HCT116 (cell line): ENCODE measurements at regions not wholly inside any gene's neighbourhood (a gene's known extent, or its start where the extent isn't known, plus 50 kb on each side); places are given as distances from the start of the nearest gene placed in this dataset.

Experiments used
- ATAC-seq: fragments of 200-7000 bp; cut with Tn5 transposase; 2 replicates; pipeline ENCODE4 v1.9.1; 2020; ENCODE audit warnings: mild to moderate bottlenecking, moderate library complexity
- BruUV-seq: library from RNA; stranded (reverse); fragments of 400-500 nt; replicated peaks from 2 replicates; lab custom pipeline; 2021; lab: Mats Ljungman, UMichigan
- CTCF ChIA-PET: fragments of 300-600 bp; sonication (Branson Sonifier 250); formaldehyde crosslinking; loops from one replicate; lab custom pipeline; 2021; ENCODE audit warnings: antibody characterized with exemption; lab: Charles Lee
- POLR2A ChIA-PET: fragments of 300-600, 350-600 bp; sonication (Branson Sonifier 250); formaldehyde crosslinking; loops from one replicate; lab custom pipeline; 2021; ENCODE audit warnings: antibody characterized with exemption; lab: Charles Lee
- RAD21 ChIA-PET, 2 experiments: fragments of 300-600 bp; sonication (Branson Sonifier 250); formaldehyde crosslinking; loops; one replicate each; lab custom pipeline; 2023; ENCODE audit warnings: low total read pairs in 2 of 2; ENCODE audit not compliant: uncharacterized antibody in 2 of 2, unreplicated experiment in 2 of 2, low non-redundant PET in 1 of 2; lab: Charles Lee
- DNase-seq: peaks from one replicate; pipeline ENCODE4 v3.0.0-alpha.2; 2010; ENCODE audit warnings: low read depth, low spot score
- H2AFZ ChIP-seq: fragments of 200-600 bp; shearing (Covaris generic), sonication (generic); 2 replicates; pipeline ENCODE4 v1.6.1; 2017; ENCODE audit warnings: low read depth, mixed run types, mixed read lengths, antibody characterized with exemption, low read length; ENCODE audit not compliant: poor library complexity, severe bottlenecking
- H3K27ac ChIP-seq: 2 replicates; pipeline ENCODE4 v1.5.1; 2012; ENCODE audit warnings: low read depth, low read length
- H3K27me3 ChIP-seq: fragments of 200-600 bp; sonication (generic); 2 replicates; pipeline ENCODE4 v1.6.1; 2016; ENCODE audit warnings: mixed run types, low read length, mixed read lengths; ENCODE audit not compliant: insufficient read depth
- H3K36me3 ChIP-seq, 2 experiments: fragments of 200-500 bp in 1 of 2; fragments of 200-600 bp in 1 of 2; sonication (Bioruptor generic) in 1 of 2; sonication (generic) in 1 of 2; 2 replicates each; pipeline versions ENCODE4 v1.5.1 to v1.6.1; 2014 to 2016; ENCODE audit warnings: low read length in 2 of 2, inconsistent platforms in 1 of 2, mixed read lengths in 1 of 2, mixed run types in 1 of 2; ENCODE audit not compliant: insufficient read depth in 2 of 2, control insufficient read depth in 1 of 2
- H3K4me1 ChIP-seq, 2 experiments: fragments of 200-600 bp in 1 of 2; sonication (generic) in 1 of 2; 2 replicates each; pipeline versions ENCODE4 v1.5.1 to v1.6.1; 2012 to 2017; ENCODE audit warnings: low read length in 2 of 2, inconsistent platforms in 1 of 2, mild to moderate bottlenecking in 1 of 2, mixed read lengths in 1 of 2, mixed run types in 1 of 2, moderate library complexity in 1 of 2; ENCODE audit not compliant: insufficient read depth in 2 of 2, control insufficient read depth in 1 of 2
- H3K4me2 ChIP-seq: fragments of 200-600 bp; sonication (generic); 2 replicates; pipeline ENCODE4 v1.6.1; 2017; ENCODE audit warnings: mixed run types, low read length, mixed read lengths
- H3K4me3 ChIP-seq, 2 experiments: fragments of 200-600 bp in 1 of 2; sonication (generic) in 1 of 2; replicated peaks in 1 of 2; 2 replicates each; pipeline ENCODE4 v1.5.1; 2011 to 2016; ENCODE audit warnings: low read length in 2 of 2, control low read depth in 1 of 2, low read depth in 1 of 2, mild to moderate bottlenecking in 1 of 2, mixed read lengths in 1 of 2, mixed run types in 1 of 2
- H3K79me2 ChIP-seq: fragments of 200-600 bp; sonication (generic); 2 replicates; pipeline ENCODE4 v1.6.1; 2017; ENCODE audit warnings: mild to moderate bottlenecking, mixed run types, low read length, moderate library complexity, mixed read lengths; ENCODE audit not compliant: insufficient read depth
- H3K9ac ChIP-seq: fragments of 200-600 bp; sonication (generic); 2 replicates; pipeline ENCODE4 v1.6.1; 2016; ENCODE audit warnings: low read length, mixed read lengths
- H3K9me2 ChIP-seq: fragments of 200-600 bp; sonication (generic), shearing (Covaris generic); 2 replicates; pipeline ENCODE4 v1.6.1; 2017; ENCODE audit warnings: mixed run types, mild to moderate bottlenecking, moderate library complexity; ENCODE audit not compliant: insufficient read depth
- H3K9me3 ChIP-seq, 2 experiments: fragments of 200-500 bp in 1 of 2; fragments of 200-600 bp in 1 of 2; sonication (Bioruptor generic) in 1 of 2; sonication (generic) in 1 of 2; 2 replicates each; pipeline ENCODE4 v1.6.1; 2014 to 2017; ENCODE audit warnings: low read length in 2 of 2, mixed read lengths in 2 of 2, inconsistent platforms in 1 of 2, low read depth in 1 of 2, mild to moderate bottlenecking in 1 of 2, mixed run types in 1 of 2, moderate library complexity in 1 of 2; ENCODE audit not compliant: control insufficient read depth in 1 of 2, insufficient read depth in 1 of 2
- H4K20me1 ChIP-seq: fragments of 200-600 bp; sonication (generic), shearing (Covaris generic); 2 replicates; pipeline ENCODE4 v1.6.1; 2017; ENCODE audit warnings: mixed run types, mild to moderate bottlenecking, moderate library complexity; ENCODE audit not compliant: insufficient read depth
- CBX3 ChIP-seq: IDR thresholded peaks from 2 replicates; pipeline ENCODE4 v1.6.1; 2012; ENCODE audit warnings: low read depth
- ELF1 ChIP-seq: IDR thresholded peaks from 2 replicates; pipeline ENCODE4 v1.6.1; 2012; ENCODE audit warnings: low read depth, borderline replicate concordance
- JUND ChIP-seq: IDR thresholded peaks from 2 replicates; pipeline ENCODE4 v1.6.1; 2012
- POLR2AphosphoS5 ChIP-seq: IDR thresholded peaks from 2 replicates; pipeline ENCODE4 v1.6.1; 2011; ENCODE audit warnings: mild to moderate bottlenecking, low read depth, low read length, moderate library complexity
- SIN3A ChIP-seq: IDR thresholded peaks from 2 replicates; pipeline ENCODE4 v1.6.1; 2012; ENCODE audit warnings: low read depth
- TCF7L2 ChIP-seq: IDR thresholded peaks from 2 replicates; pipeline ENCODE4 v1.7.0; 2011; ENCODE audit warnings: borderline replicate concordance, inconsistent platforms; ENCODE audit not compliant: insufficient read depth, insufficient read length; ENCODE audit errors: extremely low read depth
- YY1 ChIP-seq: IDR thresholded peaks from 2 replicates; pipeline ENCODE4 v1.6.1; 2011; ENCODE audit warnings: low read length, low read depth, moderate library complexity, mild to moderate bottlenecking; ENCODE audit not compliant: insufficient replicate concordance; ENCODE audit errors: extremely low read depth
- ZNF274 ChIP-seq: fragments of 200-500 bp; sonication (Bioruptor generic); IDR thresholded peaks from 2 replicates; pipeline ENCODE4 v1.6.1; 2014; ENCODE audit warnings: mild to moderate bottlenecking, low read depth, low read length, inconsistent platforms
- intact Hi-C: fragments of 100-400 bp; cut with micrococcal nuclease; formaldehyde crosslinking; loops from 2 replicates; pipeline ENCODE4 v1.10.0; 2022
- TF ChIP-seq, protein P1 (sequence below): IDR thresholded peaks from 2 replicates; pipeline ENCODE4 v1.6.1; 2012; ENCODE audit warnings: low read depth

DNA sequence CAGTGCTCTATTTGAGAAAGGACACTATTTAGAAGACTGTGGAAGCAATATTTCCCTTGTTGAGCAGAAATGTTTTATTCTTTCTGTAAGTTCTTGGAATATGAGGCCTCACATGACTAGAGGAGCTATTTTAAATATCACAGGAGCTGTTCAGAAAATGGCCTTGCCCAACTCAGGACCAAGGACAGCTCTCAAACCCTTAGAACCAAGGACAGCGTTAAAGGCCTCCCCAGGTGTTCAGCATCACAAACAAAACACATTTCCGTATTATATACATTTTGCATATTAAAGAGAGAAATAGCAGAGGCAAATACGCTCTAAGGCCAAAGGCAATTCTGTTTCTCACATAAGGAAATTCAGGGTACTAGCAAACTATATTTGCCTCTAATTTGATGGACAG lies 631.4 kb downstream of the CDH26 start:
- Histone ChIP-seq H2AFZ (no peak overlapping the region), H3K27me3 (no peaks in the 10 kb centered on the region), H4K20me1 (no peaks in the 10 kb centered on the region), H3K9ac (no peak overlapping the region), H3K4me1 (no peaks in the 10 kb centered on the region), H3K4me3 (no peak overlapping the region), H3K9me2 (no peaks in the 10 kb centered on the region), H3K36me3 (no peaks in the 10 kb centered on the region), H3K27ac (no peak overlapping the region), H3K9me3 (peaks cover 13 to 28% of the 10 kb centered on the region in 2 experiments; a peak in 2 of 4 replicates), H3K4me2 (no peak overlapping the region), H3K79me2 (no peaks in the 10 kb centered on the region)
- intact Hi-C loops: no loop called here
- ChIA-PET POLR2A (no interaction called here), RAD21 (no interaction called here), CTCF (no interaction called here)
- BruUV-seq: no TSS peak
- DNase-seq (no peak), ATAC-seq (no peak)
- TF ChIP-seq, protein P1, sequence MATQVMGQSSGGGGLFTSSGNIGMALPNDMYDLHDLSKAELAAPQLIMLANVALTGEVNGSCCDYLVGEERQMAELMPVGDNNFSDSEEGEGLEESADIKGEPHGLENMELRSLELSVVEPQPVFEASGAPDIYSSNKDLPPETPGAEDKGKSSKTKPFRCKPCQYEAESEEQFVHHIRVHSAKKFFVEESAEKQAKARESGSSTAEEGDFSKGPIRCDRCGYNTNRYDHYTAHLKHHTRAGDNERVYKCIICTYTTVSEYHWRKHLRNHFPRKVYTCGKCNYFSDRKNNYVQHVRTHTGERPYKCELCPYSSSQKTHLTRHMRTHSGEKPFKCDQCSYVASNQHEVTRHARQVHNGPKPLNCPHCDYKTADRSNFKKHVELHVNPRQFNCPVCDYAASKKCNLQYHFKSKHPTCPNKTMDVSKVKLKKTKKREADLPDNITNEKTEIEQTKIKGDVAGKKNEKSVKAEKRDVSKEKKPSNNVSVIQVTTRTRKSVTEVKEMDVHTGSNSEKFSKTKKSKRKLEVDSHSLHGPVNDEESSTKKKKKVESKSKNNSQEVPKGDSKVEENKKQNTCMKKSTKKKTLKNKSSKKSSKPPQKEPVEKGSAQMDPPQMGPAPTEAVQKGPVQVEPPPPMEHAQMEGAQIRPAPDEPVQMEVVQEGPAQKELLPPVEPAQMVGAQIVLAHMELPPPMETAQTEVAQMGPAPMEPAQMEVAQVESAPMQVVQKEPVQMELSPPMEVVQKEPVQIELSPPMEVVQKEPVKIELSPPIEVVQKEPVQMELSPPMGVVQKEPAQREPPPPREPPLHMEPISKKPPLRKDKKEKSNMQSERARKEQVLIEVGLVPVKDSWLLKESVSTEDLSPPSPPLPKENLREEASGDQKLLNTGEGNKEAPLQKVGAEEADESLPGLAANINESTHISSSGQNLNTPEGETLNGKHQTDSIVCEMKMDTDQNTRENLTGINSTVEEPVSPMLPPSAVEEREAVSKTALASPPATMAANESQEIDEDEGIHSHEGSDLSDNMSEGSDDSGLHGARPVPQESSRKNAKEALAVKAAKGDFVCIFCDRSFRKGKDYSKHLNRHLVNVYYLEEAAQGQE: peak; percentile 9; the same call in 1 of the 2 replicates
- TF ChIP-seq ZNF274 (no peak), ELF1 (no peak)

DNA sequence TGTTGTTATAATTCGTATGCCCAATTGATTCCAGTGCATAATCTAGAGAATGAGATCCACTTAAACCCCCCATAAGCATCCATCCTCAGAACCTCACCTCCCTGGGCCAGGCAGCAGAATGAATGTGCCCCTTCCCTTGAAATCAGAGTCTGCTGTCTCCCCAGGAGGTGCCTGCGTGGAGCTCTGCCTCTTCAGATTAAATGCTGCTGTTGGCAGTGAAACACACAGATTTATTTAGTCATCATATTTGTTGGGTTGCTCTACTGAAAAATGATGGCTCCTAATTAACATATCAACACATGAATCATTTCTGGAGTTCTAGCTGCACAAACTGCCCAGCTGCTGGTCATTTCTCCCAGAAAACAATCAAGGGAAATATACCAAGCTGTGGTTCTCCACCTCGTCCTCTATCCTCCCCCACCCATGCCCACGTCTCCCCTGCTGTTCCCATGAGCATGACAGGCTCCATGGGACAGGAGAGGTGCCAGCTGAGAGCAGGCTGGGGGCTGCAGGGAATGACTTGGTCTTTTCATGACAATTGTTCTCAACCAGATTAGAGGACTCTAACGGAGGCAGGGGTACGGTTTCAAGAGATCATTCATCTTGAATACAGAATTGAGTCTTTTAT lies 633.1 kb downstream of the CDH26 start:
- H4K20me1 ChIP-seq: no peaks in the 10 kb centered on the region
- no peak overlapping the region for H3K4me3 ChIP-seq
- H3K27ac ChIP-seq: no peak overlapping the region
- TF ChIP-seq TCF7L2: no peak
- no peak for TF ChIP-seq YY1
- no peak for TF ChIP-seq POLR2AphosphoS5
- TF ChIP-seq SIN3A: no peak
- no peak for TF ChIP-seq JUND
- TF ChIP-seq CBX3: no peak
- intact Hi-C loops: no loop called here
- POLR2A ChIA-PET: no interaction called here
- H3K4me1 ChIP-seq: no peaks in the 10 kb centered on the region
- no TSS peak for BruUV-seq
- H3K4me2 ChIP-seq: no peak overlapping the region
- H3K79me2 ChIP-seq: no peaks in the 10 kb centered on the region
- H3K9ac ChIP-seq: no peak overlapping the region
- RAD21 ChIA-PET: no interaction called here
- no peak overlapping the region for H2AFZ ChIP-seq
- H3K9me3 ChIP-seq: peaks cover 15 to 31% of the 10 kb centered on the region in 2 experiments; a peak in 2 of 4 replicates
- CTCF ChIA-PET: no interaction called here
- no peaks in the 10 kb centered on the region for H3K36me3 ChIP-seq
- no peak for ATAC-seq
- no peaks in the 10 kb centered on the region for H3K9me2 ChIP-seq
- DNase-seq: no peak
- no peaks in the 10 kb centered on the region for H3K27me3 ChIP-seq
